TTC549 (cell line): ENCODE measurements at regions not wholly inside any gene's neighbourhood (a gene's known extent, or its start where the extent isn't known, plus 50 kb on each side); places are given as distances from the start of the nearest gene placed in this dataset.
"Not testable (repeated sequence)": the region's sequence is repeated elsewhere in the genome, so short reads cannot be mapped to it uniquely, and the experiment has no call there.

Source experiments
- FAIRE-seq: peaks from 2 replicates; lab custom pipeline; 2012; peaks lifted over from hg19 to GRCh38; lab: Jason Lieb, UNC

GRCh38 chr13:33411312-33411711 is 125.8 kb upstream of the STARD13 start:
- FAIRE-seq = no peak

GRCh38 chr13:33415822-33416221 is 130.3 kb upstream of the STARD13 start:
- FAIRE-seq = no peak

- FAIRE-seq = not testable (repeated sequence)
Measured at GRCh38 chr13:33418224-33418953, 132.8 kb upstream of the STARD13 start.

DNA sequence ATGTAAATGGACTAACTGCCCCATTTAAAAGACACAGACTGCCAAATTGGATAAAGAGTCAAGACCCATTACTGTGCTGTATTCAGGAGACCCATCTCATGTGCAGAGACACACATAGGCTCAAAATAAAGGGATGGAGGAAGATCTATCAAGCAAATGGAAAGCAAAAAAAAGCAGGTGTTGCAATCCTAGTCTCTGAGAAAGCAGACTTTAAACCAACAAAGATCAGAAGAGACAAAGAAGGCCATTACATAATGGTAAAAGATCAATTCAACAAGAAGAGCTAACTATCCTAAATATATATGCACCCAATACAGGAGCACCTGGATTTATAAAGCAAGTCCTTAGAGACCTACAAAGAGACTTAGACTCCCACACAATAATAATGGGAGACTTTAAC is 134.6 kb upstream of the STARD13 start:
- not testable (repeated sequence) for FAIRE-seq

DNA sequence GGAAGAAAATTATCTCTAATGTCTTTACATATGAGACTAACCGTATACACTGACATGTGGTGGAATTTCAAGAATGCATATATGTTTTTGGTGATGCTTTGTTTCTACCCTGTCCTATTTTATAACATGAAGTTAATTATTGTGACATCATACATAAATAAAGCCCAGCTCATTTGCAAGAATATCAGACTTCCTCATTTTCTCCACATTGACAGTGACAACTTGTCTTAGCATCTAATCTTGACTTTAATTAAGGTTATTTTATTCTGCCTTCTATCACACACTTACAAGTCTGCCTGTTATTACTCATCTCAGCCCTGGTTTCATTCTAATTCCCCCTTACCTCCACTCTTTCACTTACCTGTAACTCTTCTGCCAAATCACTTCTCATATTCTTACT is 140.6 kb upstream of the STARD13 start:
- no peak for FAIRE-seq

DNA sequence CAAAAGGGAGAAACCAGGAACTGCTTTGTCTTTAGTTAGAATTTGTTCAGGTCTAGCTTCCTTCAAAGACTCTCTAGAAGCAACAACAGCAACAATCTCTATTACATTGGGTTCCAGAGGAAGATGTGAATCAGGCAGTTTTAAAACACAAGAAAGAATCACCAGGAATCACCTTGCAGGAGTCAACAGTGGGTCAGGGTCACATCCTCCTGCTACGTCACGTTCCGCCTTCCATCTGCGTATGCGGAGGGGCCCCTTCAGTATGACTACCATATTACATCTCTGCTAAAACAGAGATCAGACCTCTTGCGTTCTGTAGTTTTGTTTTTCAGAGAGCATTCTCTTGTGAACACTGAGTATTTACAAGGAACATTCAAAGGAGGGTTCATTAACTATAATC is 147.8 kb upstream of the STARD13 start:
- no peak for FAIRE-seq

DNA sequence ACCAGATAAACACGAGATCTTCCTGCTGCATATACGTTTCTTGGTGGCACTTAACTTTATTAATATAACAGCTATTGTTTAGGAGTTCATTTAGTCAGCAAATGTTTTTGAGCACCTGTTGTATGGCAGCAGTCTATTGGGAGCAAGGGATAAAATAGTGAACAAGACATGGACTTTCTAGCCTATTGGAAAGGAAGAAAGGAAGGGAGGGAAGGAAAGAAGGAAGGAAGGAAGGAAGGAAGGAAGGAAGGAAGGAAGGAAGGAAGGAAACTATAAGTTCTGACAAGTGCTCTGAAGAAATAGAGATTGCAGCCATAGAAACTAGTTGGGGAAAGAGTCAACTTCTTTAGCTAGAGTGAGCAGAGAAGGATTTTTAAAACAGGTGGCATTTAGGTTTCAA is 149.1 kb upstream of the STARD13 start:
- no peak for FAIRE-seq

GRCh38 chr13:33435207-33435606 is 149.7 kb upstream of the STARD13 start:
- FAIRE-seq = no peak

DNA sequence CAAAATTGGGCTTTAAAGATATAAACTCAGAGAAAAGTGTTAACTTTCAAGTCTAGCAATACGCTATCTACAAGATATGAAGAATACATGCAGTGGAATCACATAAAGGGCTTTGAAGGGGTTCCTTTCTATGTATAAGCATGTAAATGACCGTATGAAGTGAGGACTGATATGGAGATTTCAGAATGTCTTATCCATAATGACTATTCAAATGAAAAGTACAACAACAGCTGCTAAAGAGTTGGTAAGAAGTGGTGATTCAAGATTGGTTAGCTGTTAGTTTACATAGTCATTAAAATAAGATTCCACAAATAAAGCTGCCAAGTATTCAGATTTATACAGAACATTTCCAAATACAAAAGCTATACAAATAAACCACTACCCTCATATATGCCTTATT is 153.4 kb upstream of the STARD13 start:
- FAIRE-seq = no peak

DNA sequence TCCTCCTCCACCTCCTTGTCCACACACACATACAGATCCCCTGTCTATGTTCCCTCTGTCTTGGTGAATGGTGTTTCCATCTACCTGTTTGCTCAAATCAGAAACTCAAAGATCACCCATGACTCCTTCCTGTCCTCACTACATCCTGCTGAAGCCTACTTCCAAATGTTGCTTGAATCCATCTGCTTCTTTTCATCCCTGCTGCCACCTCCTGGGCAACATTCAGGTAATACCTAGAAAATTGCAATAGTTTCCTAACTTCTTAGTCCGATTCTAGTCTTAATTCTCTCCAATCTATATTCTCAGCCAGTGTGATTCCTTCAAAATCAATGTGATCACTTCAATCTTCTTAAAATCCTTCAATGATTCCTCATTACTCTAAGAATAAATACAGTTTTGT is 155.5 kb upstream of the STARD13 start:
- FAIRE-seq = no peak

DNA sequence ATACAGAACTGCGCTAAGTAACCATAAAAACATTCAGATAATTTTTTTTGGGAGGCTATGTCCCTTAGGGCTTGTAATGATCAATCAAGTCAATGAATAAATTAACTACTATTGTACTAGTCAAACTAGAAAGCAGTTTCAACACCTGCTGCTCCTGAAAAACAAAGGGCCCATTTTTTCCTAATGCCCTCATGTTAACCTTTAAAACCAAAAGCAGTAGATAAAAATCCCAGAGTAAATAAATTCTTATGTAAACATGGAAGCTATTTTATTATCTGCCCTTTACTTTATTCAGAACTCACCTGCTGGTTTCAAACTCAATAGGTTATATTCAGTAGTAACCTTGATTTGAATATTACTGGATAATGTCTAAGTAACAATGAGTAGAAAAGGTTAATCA is 159.5 kb upstream of the STARD13 start:
- FAIRE-seq = no peak

- no peak for FAIRE-seq
Measured at GRCh38 chr13:33445476-33445875, 159.9 kb upstream of the STARD13 start.

GRCh38 chr13:33446821-33447725 is 161.5 kb upstream of the STARD13 start:
- no peak for FAIRE-seq

- no peak for FAIRE-seq
Measured at GRCh38 chr13:33448889-33449288, 163.3 kb upstream of the STARD13 start.

DNA sequence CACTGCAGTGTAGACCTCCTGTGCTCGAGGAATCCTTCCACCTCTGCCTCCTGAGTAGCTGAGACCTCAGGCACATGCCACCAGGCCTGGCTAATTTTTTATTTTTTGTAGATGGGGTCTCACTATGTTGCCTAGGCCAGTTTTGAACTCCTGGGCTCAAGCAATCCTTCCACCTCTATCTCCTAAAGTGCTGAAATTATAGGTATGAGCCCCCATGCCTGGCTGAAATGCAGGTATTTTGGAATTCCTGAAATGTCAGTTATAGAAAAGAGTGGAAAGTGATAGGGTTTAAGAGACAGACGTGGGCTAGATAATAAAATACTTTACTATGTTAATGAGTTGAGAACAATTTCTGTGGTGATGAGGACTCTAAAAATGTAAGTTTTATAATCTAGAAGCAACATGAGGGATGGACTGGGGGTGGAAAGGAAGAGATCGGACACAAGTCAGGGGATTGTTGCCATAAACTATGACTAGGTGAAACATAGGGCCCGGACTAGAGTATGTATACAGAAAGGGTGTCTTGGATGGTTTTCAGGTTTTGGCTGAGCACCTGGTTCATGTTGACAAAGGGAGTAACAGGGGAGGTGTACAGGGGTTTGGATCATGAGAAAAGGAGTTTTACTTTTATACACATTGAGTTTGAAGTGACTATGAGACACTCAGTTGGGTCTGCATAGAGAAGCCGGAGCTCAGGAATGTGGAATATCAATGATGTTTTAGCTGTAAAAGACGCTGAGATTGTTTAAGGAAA is 165.6 kb upstream of the STARD13 start:
- no peak for FAIRE-seq

- no peak for FAIRE-seq
Measured at GRCh38 chr13:33452873-33453517, 167.4 kb upstream of the STARD13 start.

GRCh38 chr13:33453936-33454335 is 168.4 kb upstream of the STARD13 start:
- no peak for FAIRE-seq

DNA sequence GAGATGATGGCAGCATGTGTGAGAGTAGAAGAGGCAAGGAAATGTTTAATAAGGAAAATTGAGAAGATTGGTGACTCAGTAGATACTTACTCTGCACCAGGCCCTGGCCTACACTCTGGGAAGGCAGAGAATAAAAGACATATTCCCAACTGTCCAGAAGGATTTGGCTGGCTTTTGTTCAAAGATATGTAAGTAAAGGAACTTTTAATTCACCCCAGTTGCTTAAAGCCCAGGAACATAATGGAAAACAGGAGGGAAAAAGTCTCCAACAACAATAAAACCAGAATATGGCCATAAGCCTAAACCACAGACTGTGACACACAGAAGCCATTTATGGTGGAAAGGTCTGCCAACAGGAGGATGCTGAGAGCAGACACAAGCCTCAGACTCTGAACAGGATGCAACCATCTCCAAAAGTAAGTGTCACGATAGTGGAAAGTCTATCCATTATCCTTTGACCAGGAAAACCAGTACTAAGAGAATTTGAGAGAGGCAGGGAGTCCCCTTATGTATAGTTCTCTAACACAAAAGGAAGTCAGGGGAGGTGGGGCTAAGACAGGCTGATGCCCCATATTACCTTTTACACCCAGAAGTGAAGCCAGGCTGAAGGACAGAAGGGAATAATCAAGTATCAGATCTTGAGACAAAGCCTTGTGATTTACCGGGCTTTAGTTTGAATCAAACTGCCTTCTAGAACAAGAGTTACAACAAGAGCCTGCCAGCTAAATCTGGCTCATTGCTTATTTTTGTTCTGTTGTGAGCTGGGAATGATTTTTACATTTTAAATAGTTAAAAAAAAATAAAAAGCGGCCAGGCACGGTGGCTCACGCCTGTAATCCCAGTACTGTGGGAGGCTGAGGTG is 169.5 kb upstream of the STARD13 start:
- FAIRE-seq = no peak

DNA sequence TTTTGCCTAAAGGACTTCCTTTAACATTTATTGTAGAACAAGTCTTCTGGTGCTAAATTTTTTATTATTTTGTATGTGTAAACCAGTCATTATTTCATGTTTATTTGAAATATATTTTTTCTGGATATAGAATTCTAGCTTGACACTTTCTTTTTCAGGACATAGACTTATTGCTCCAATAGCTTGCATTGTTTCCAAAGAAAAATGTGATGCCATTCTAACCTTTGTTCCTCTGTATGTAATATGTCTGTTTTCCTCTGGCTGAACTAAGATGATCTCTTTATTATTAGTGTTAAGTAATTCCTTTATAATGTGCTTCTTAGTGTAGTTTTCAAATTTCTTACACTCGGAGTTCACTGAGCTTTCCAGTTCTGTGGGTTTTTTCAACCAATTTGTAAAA is 174.1 kb upstream of the STARD13 start:
- FAIRE-seq = no peak

GRCh38 chr13:33462109-33462508 is 176.6 kb upstream of the STARD13 start:
- no peak for FAIRE-seq

- FAIRE-seq = no peak
Measured at GRCh38 chr13:33464345-33464744, 178.8 kb upstream of the STARD13 start.
